A549 (cell line): ENCODE measurements at regions not wholly inside any gene's neighbourhood (a gene's known extent, or its start where the extent isn't known, plus 50 kb on each side); places are given as distances from the start of the nearest gene placed in this dataset.

ENCODE experiments used
- CEBPB ChIP-seq, 2 experiments: fragments of >200 bp in 1 of 2; sonication (Bioruptor Twin) in 1 of 2; formaldehyde crosslinking in 1 of 2; IDR thresholded peaks; 2 replicates each; pipeline ENCODE4 v1.6.1; 2012 to 2016
- CHD2 ChIP-seq: fragments of 150-350 bp; IDR thresholded peaks from 2 replicates; pipeline ENCODE4 v1.6.1; 2014; ENCODE audit warnings: low read length; ENCODE audit not compliant: partially characterized antibody
- ELK1 ChIP-seq: fragments of 150-350 bp; IDR thresholded peaks from 2 replicates; pipeline ENCODE4 v1.6.1; 2014; ENCODE audit warnings: low read depth, mild to moderate bottlenecking, low read length
- EP300 ChIP-seq, 2 experiments: fragments of >200 bp; sonication (Bioruptor Twin); formaldehyde crosslinking; IDR thresholded peaks; 2 replicates in 1 of 2; 3 replicates in 1 of 2; pipeline ENCODE4 v1.6.1; 2016 to 2017
- HOXB5 ChIP-seq: fragments of 250-450 bp; sonication (Bioruptor Pico); IDR thresholded peaks from 2 replicates; pipeline ENCODE4 v1.5.0; 2020; ENCODE audit warnings: mild to moderate bottlenecking, moderate library complexity
- KDM1A ChIP-seq: fragments of 200-600 bp; sonication (generic); IDR thresholded peaks from 2 replicates; pipeline ENCODE4 v1.6.1; 2016; ENCODE audit warnings: low read depth, mild to moderate bottlenecking
- KDM5A ChIP-seq: fragments of 200-600 bp; sonication (generic); IDR thresholded peaks from 2 replicates; pipeline ENCODE4 v1.6.1; 2016; ENCODE audit warnings: antibody characterized with exemption, mild to moderate bottlenecking
- NR3C1 ChIP-seq: fragments of >200 bp; sonication (Bioruptor Twin); formaldehyde crosslinking; IDR thresholded peaks from 3 replicates; pipeline ENCODE4 v1.6.1; 2017
- POLR2A ChIP-seq: IDR thresholded peaks from 2 replicates; pipeline ENCODE4 v1.6.1; 2012; ENCODE audit warnings: mild to moderate bottlenecking, low read length
- RAD21 ChIP-seq, 2 experiments: fragments of >200 bp in 1 of 2; sonication (Bioruptor Twin) in 1 of 2; formaldehyde crosslinking in 1 of 2; IDR thresholded peaks in 1 of 2; conservative IDR thresholded peaks in 1 of 2; 2 replicates in 1 of 2; 3 replicates in 1 of 2; pipeline ENCODE4 v1.6.1; 2012 to 2018; ENCODE audit warnings: inconsistent platforms in 1 of 2
- TP53 ChIP-seq: fragments of 250-450 bp; sonication (Bioruptor Pico); IDR thresholded peaks from 2 replicates; pipeline ENCODE4 v1.5.0; 2021; ENCODE audit warnings: mild to moderate bottlenecking, moderate library complexity
- ZNF302 ChIP-seq: fragments of 250-450 bp; sonication (Bioruptor Pico); IDR thresholded peaks from 2 replicates; pipeline ENCODE4 v1.9.0; 2021; ENCODE audit warnings: inconsistent platforms, mild to moderate bottlenecking, moderate library complexity
- TF ChIP-seq, protein P1 (sequence below): fragments of >200 bp; sonication (Bioruptor Twin); formaldehyde crosslinking; IDR thresholded peaks from 3 replicates; pipeline ENCODE4 v1.5.1; 2016
- TF ChIP-seq, protein P2 (sequence below): IDR thresholded peaks from 2 replicates; pipeline ENCODE4 v1.6.1; 2012; ENCODE audit warnings: low read depth, borderline replicate concordance

- TF ChIP-seq RAD21 (conservative IDR thresholded peaks at IDR 0.05 in 1 of 2, IDR thresholded peaks at IDR 0.05 in 1 of 2) (no peak), CHD2 (no peak), NR3C1 (no peak), CEBPB (IDR thresholded peaks at IDR 0.05) (no peak), HOXB5 (CRISPR knock-in tag) (no peak), KDM5A (no peak), KDM1A (no peak), TP53 (no peak), POLR2A (no peak), ELK1 (no peak), EP300 (IDR thresholded peaks at IDR 0.05) (no peak), ZNF302 (no peak)
- TF ChIP-seq, protein P1, sequence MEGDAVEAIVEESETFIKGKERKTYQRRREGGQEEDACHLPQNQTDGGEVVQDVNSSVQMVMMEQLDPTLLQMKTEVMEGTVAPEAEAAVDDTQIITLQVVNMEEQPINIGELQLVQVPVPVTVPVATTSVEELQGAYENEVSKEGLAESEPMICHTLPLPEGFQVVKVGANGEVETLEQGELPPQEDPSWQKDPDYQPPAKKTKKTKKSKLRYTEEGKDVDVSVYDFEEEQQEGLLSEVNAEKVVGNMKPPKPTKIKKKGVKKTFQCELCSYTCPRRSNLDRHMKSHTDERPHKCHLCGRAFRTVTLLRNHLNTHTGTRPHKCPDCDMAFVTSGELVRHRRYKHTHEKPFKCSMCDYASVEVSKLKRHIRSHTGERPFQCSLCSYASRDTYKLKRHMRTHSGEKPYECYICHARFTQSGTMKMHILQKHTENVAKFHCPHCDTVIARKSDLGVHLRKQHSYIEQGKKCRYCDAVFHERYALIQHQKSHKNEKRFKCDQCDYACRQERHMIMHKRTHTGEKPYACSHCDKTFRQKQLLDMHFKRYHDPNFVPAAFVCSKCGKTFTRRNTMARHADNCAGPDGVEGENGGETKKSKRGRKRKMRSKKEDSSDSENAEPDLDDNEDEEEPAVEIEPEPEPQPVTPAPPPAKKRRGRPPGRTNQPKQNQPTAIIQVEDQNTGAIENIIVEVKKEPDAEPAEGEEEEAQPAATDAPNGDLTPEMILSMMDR, result no peak
- TF ChIP-seq, protein P2, sequence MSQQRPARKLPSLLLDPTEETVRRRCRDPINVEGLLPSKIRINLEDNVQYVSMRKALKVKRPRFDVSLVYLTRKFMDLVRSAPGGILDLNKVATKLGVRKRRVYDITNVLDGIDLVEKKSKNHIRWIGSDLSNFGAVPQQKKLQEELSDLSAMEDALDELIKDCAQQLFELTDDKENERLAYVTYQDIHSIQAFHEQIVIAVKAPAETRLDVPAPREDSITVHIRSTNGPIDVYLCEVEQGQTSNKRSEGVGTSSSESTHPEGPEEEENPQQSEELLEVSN, result no peak
Observed at GRCh38 chr16:48829336-48830310, 219.6 kb upstream of the N4BP1 start.
